ENCODE measurements at regions not wholly inside any gene's neighbourhood (a gene's known extent, or its start where the extent isn't known, plus 50 kb on each side); places are given as distances from the start of the nearest gene placed in this dataset.

DNA sequence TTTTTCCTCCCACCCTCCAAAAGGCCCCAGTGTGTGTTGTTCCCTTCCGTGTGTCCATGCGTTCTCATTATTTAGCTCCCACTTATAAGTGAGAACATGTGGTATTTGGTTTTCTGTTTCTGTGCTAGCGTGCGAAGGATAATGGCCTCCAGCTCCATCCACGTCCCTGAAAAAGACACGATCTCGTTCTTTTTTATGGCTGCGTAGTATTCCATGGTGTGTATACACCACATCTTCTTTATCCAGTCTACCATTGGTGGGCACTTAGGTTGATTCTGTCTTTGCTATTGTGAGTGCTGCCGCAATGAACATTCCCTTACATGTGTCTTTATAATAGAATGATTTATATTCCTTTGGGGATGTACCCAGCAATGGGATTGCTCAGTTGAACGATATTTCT is 177.8 kb downstream of the ETS2 start:
- no peak for TF ChIP-seq GATA2 (IDR thresholded peaks at IDR 0.05; ENCODE audit: low read depth, low read length)
- TF ChIP-seq GATA3 (IDR thresholded peaks at IDR 0.05; ENCODE audit: low read depth, low read length) = no peak

DNA sequence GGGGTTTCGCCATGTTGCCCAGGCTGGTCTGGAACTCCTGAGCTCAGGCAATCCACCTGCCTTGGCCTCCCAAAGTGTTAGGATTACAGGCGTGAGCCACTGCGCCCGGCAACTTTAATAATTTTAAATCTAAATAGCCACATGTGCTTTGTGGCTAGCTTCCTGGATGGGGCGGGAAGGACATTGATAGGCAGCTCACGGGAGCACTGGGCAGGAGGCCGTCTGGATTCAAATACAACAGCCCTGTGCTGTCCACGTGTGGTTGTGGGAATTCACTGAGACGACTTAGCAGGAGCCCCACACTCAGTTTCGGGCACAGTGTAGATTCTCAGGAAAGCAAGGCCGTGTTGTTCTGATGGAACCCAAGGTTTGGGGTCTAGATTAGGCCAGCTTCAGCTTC is 177.1 kb downstream of the ETS2 start:
- TF ChIP-seq GATA2 (IDR thresholded peaks at IDR 0.05; ENCODE audit: low read depth, low read length) (no peak), GATA3 (IDR thresholded peaks at IDR 0.05; ENCODE audit: low read depth, low read length) (no peak)

GRCh38 chr21:38982096-38982495 is 176.4 kb downstream of the ETS2 start:
- TF ChIP-seq GATA3 (IDR thresholded peaks at IDR 0.05; ENCODE audit: low read depth, low read length) (no peak), GATA2 (IDR thresholded peaks at IDR 0.05; ENCODE audit: low read depth, low read length) (no peak)

DNA sequence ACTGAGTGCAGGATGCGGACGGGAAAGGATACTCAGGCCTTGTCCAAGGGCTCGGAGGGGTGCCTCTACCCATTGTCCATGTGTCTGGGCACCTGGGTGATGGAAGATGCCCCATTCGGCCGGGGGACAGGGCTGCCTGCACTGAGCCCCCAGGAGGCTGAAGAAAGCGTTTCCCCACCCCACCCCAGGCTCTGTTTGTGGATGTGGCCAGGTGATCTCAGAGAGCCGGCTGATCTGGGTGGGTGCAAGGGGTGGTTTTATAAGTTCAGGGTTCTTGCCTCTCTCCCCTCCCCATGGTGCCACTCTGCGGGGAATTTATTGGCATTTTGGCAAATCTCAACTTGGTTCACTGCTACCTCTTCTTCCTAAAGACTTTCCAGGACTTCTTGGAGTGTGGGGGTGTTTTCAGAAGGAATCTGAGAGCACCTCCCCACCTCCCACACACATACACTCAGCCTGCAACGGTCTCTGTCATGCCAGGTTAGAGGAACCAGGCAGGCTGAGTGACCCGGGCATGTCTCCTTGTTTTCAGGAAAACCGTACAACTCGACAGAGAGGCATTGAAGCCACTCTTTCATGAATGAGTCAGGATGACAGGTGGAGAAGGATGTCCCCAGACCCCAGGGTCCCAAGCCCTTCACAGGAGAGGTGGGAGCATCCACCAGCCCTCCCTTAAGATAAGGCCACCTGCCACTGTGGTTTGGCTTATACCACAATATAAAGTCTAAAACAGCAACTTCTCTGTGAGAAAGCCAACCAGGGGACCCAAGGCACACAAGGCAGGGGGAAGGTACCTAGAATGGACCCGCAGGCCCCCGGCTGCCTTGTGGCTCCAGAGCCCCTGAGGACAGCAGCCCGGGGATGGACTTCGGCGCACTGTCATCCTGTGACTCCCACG is 174.9 kb downstream of the ETS2 start:
- TF ChIP-seq GATA2 (IDR thresholded peaks at IDR 0.05; ENCODE audit: low read depth, low read length) (no peak), GATA3 (IDR thresholded peaks at IDR 0.05; ENCODE audit: low read depth, low read length) (no peak)

GRCh38 chr21:38979271-38980121 is 173.8 kb downstream of the ETS2 start:
- TF ChIP-seq GATA2 (IDR thresholded peaks at IDR 0.05; ENCODE audit: low read depth, low read length) = no peak
- no peak for TF ChIP-seq GATA3 (IDR thresholded peaks at IDR 0.05; ENCODE audit: low read depth, low read length)

DNA sequence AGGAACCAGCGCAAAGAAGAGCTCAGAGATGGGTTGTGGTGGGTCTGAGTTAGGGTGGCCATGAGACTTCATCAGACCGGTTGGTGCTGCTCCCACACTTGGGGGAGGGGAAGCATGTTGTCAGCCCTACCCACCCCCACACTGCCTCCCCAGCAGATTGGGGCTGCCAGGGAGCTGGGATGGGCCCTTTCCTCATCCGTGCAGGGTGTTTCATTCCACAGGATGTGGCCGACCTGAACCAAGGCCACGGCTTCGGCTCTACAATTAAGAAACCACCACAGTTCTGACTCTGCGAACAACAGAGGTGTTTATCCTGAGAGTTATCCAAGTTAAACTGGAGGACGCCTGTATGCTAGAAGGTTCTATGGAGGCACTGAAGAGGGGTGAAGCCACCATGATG is 171.2 kb downstream of the ETS2 start:
- TF ChIP-seq GATA2 (IDR thresholded peaks at IDR 0.05; ENCODE audit: low read depth, low read length) = no peak

GRCh38 chr21:38973552-38973951 is 167.8 kb downstream of the ETS2 start:
- TF ChIP-seq GATA2 (IDR thresholded peaks at IDR 0.05; ENCODE audit: low read depth, low read length) = no peak
- no peak for TF ChIP-seq GATA3 (IDR thresholded peaks at IDR 0.05; ENCODE audit: low read depth, low read length)

DNA sequence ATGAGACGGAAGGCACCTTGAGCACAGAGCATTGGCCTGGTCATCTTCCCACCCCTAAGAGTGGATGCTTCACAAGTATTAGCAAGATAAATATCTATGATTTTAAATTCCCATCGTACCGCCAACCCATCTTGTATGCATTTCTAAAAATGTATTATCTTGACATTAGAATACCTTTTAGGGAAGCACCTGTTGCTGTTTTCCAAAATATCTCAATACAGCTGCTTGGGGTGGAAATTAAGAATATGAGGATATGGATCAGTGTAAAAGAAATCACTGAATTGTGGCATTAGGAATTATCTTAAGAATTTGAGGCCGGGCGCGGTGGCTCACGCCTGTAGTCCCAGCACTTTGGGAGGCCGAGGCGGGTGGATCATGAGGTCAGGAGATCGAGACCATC is 166.3 kb downstream of the ETS2 start:
- TF ChIP-seq GATA3 (IDR thresholded peaks at IDR 0.05; ENCODE audit: low read depth, low read length) (no peak), GATA2 (IDR thresholded peaks at IDR 0.05; ENCODE audit: low read depth, low read length) (no peak)

DNA sequence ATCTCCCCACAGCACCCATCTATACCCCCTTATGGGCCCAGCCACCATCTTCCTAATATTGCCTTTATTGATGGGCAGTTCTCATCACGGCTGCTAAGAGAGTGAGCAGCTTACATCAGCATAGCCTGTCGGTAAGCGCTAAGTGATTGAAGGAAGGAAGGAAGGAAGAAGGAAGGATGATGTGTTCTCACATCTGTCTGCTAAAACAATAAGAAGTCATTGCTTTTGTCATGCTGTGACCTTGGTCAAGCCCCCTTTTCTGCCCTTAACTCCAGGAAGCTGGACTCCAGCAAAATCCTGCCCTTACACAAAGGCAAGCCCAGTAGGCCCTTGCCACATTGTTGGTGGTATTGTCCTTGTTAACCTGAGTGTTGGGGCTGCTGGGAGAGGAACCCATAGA is 165.0 kb downstream of the ETS2 start:
- TF ChIP-seq GATA2 (IDR thresholded peaks at IDR 0.05; ENCODE audit: low read depth, low read length) (no peak), GATA3 (IDR thresholded peaks at IDR 0.05; ENCODE audit: low read depth, low read length) (no peak)

- TF ChIP-seq GATA2 (IDR thresholded peaks at IDR 0.05; ENCODE audit: low read depth, low read length) = no peak
- TF ChIP-seq GATA3 (IDR thresholded peaks at IDR 0.05; ENCODE audit: low read depth, low read length) = no peak
These were observed 163.3 kb downstream of the ETS2 start for GRCh38 chr21:38968887-38969543.

- no peak for TF ChIP-seq GATA3 (IDR thresholded peaks at IDR 0.05; ENCODE audit: low read depth, low read length)
- TF ChIP-seq GATA2 (IDR thresholded peaks at IDR 0.05; ENCODE audit: low read depth, low read length) = no peak
These were observed 160.3 kb downstream of the ETS2 start for GRCh38 chr21:38965910-38966504.

- TF ChIP-seq GATA2 (IDR thresholded peaks at IDR 0.05; ENCODE audit: low read depth, low read length) (no peak), GATA3 (IDR thresholded peaks at IDR 0.05; ENCODE audit: low read depth, low read length) (no peak)
These were observed 159.5 kb downstream of the ETS2 start for GRCh38 chr21:38965241-38965640.

DNA sequence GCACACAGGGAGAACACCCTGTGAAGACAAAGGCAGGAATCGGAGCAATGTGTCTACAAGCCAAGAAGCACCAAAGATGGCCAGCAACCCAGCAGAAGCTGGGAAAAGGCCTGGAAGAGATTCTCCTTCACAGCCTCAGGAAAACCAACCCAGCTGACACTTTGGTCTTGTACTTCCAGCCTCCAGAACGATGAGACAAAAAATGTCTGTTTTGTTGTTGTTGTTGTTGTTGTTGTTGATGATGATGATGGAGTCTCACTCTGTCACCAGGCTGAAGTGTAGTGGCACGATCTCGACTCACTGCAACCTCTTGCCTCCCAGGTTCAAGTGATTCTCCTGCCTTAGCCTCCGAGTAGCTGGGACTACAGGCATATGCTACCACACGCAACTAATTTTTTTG is 157.3 kb downstream of the ETS2 start:
- no peak for TF ChIP-seq GATA3 (IDR thresholded peaks at IDR 0.05; ENCODE audit: low read depth, low read length)

- TF ChIP-seq GATA3 (IDR thresholded peaks at IDR 0.05; ENCODE audit: low read depth, low read length) (no peak), GATA2 (IDR thresholded peaks at IDR 0.05; ENCODE audit: low read depth, low read length) (no peak)
These were observed 154.5 kb downstream of the ETS2 start for GRCh38 chr21:38960251-38960650.

Data from SH-SY5Y (cell line).